GM18505 (cell line): ENCODE measurements at regions not wholly inside any gene's neighbourhood (a gene's known extent, or its start where the extent isn't known, plus 50 kb on each side); places are given as distances from the start of the nearest gene placed in this dataset.
"Not testable (repeated sequence)": the region's sequence is repeated elsewhere in the genome, so short reads cannot be mapped to it uniquely, and the experiment has no call there.

Experiments
- ATAC-seq: cut with Tn5 transposase; IDR thresholded peaks from one replicate; pipeline ENCODE4 v1.9.1; 2021; ENCODE audit not compliant: unreplicated experiment
- POLR2A ChIP-seq: IDR thresholded peaks from 4 replicates; pipeline ENCODE4 v1.6.1; 2011; ENCODE audit warnings: borderline replicate concordance; ENCODE audit not compliant: insufficient read depth, insufficient read length; ENCODE audit errors: extremely low read depth

DNA sequence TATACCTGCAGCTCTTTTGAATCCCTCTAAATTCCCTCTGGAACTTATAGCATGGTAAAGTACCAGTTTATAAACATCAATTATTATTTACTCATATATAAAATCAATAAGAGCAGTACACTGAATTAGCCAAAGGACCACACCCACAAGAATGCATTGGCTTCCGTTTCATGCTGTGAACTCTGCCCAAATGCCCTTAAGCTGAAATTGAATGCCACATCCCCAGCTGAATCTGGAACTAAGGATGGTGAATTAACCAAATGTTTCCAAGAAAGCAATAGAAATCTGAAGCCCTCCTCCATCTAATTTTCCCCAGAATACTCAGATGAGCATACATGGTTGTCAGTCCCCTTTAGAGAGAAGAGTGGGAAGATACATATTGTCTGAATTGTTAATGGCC, 436.4 kb upstream of the FTMT start:
- ATAC-seq, result no peak

GRCh38 chr5:121421646-121422045, 430.0 kb upstream of the FTMT start:
- ATAC-seq, result no peak
- TF ChIP-seq POLR2A, result no peak

More for the DNA sequence above, 436.4 kb upstream of the FTMT start:
- no peak for TF ChIP-seq POLR2A

DNA sequence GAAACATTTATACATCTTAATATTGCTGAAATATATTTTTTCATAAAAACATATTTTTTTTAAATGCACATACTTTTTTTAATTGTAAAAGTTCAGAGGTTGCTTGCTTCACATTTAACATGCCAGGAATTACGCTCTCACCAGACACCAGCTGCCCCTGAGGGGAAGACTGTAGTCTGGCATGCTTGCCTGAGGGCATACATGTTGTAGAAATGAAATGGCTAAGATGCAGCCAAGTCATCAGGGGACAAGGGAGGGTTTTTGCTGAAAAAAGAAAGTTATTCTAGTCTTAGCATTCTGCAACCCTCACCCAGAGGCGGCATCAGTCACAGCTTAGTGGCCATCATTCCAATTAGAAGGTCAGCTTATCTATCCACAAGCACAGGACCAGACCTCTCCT, 426.7 kb upstream of the FTMT start:
- no peak for TF ChIP-seq POLR2A
- ATAC-seq, result no peak

- TF ChIP-seq POLR2A, result no peak
- no peak for ATAC-seq
These were observed 425.5 kb upstream of the FTMT start for GRCh38 chr5:121426153-121426552.

- no peak for TF ChIP-seq POLR2A
- ATAC-seq, result no peak
These were observed 421.9 kb upstream of the FTMT start for GRCh38 chr5:121429761-121430160.

- ATAC-seq, result no peak
- TF ChIP-seq POLR2A, result no peak
These were observed 421.1 kb upstream of the FTMT start for GRCh38 chr5:121430538-121430937.

DNA sequence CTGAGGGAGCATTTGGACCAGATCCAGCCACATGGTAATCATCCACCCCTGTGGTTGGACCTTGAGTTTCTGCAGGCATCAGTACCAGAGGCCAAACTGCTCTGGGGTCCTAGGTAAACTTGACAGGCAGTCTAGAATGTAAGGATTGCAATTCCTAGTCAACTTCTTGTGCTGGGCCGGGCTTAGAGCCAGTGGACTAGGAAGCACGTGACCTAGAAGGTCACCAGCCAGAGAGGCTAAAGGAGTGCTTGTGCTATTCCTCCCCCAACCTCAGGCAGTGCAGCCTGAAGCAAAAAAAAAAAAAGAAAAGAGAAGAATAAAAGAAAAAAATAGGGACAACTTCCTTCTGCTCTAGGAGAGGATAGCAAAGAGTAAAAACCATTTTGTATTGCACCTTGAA, 406.2 kb upstream of the FTMT start:
- ATAC-seq, result no peak
- no peak for TF ChIP-seq POLR2A

- no peak for TF ChIP-seq POLR2A
- no peak for ATAC-seq
These were observed 389.2 kb upstream of the FTMT start for GRCh38 chr5:121462441-121462840.

DNA sequence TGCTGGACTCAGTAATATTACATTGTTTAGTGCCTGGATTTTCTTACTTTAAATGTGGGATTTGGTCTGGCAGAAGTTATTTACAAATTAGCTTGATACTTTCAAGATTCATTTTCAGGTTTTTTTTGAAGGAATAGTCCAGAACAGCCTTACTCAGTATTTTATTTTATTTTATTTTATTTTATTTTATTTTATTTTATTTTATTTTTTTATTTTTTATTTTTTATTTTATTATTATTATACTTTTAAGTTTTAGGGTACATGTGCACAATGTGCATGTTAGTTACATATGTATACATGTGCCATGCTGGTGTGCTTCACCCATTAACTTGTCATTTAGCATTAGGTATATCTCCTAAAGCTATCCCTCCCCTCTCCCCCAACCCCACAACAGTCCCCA, 380.5 kb upstream of the FTMT start:
- not testable (repeated sequence) for ATAC-seq

GRCh38 chr5:121478636-121479035, 373.0 kb upstream of the FTMT start:
- ATAC-seq, result no peak
- TF ChIP-seq POLR2A, result no peak

GRCh38 chr5:121479337-121479736, 372.3 kb upstream of the FTMT start:
- no peak for ATAC-seq
- no peak for TF ChIP-seq POLR2A

- no peak for ATAC-seq
- no peak for TF ChIP-seq POLR2A
These were observed 366.4 kb upstream of the FTMT start for GRCh38 chr5:121485281-121485680.

GRCh38 chr5:121485999-121486398, 365.7 kb upstream of the FTMT start:
- ATAC-seq, result not testable (repeated sequence)

DNA sequence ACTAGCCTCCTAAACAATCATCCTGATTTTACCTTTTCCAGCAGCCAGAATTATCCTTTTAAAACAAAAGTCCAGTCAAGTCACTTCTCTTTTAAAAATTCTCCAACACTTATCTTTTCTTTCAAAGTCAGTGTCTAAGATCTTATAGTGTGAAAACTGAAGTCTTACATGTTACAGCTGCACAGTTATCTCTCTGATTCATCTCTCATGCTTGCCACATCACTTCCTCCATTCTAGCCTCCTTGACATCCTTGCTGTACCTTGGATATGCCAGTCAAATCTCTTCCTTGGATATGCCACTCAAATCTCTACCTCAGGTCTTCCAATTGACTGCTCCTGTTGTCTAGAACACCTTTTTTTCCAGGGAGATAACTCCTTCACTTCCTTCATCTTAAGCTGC, 361.7 kb upstream of the FTMT start:
- no peak for TF ChIP-seq POLR2A
- no peak for ATAC-seq

- ATAC-seq, result no peak
- no peak for TF ChIP-seq POLR2A
These were observed 354.5 kb upstream of the FTMT start for GRCh38 chr5:121497176-121497575.
